ENCODE measurements at regions not wholly inside any gene's neighbourhood (a gene's known extent, or its start where the extent isn't known, plus 50 kb on each side); places are given as distances from the start of the nearest gene placed in this dataset.
"Not testable (repeated sequence)": the region's sequence is repeated elsewhere in the genome, so short reads cannot be mapped to it uniquely, and the experiment has no call there.

DNA sequence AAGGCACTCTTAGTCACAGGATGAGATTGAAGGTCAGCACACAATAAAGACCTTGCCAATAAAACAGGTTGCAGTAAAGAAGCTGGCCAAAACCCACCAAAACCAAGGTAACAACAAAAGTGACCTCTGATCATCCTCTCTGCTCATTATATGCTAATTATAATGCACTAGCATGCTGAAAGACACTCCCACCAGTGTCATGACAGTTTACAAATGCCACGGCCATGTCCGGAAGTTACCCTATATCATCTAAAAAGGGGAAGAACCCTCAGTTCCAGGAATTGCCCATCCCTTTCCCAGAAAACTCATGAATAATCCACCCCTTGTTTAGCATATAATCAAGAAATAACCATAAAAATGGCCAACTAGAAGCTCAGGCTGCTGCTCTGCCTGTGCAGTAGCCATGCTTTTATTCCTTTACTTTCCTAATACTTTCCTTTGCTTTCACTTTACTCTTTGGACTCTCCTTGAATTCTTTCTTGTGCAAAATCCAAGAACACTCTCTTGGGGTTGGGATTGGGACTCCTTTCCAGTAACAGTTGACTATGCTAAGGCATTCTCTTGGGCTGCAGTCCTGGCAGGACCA lies 527.3 kb upstream of the MAP3K7 start:
- DNase-seq (ENCODE audit: low spot score): no peak

DNA sequence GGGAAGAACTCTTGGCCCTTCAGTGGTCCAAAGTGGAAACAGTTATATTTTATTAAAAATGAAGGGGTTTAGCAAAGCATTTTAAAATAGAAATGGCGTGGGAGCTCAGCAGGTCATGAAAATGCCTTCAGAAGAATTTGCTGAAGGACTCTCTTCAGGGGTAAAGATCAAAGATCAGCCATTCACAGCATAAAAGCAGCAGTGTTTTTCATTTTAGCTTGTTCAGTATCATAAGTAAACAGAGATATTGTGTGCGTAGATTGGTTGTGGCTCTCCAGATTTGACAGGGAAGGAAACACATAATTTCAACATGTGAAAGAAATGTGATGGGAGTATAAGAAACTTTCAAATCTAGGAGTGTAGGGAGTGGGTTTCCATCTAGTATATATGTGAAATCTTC lies 519.2 kb upstream of the MAP3K7 start:
- DNase-seq (ENCODE audit: low spot score): no peak

DNA sequence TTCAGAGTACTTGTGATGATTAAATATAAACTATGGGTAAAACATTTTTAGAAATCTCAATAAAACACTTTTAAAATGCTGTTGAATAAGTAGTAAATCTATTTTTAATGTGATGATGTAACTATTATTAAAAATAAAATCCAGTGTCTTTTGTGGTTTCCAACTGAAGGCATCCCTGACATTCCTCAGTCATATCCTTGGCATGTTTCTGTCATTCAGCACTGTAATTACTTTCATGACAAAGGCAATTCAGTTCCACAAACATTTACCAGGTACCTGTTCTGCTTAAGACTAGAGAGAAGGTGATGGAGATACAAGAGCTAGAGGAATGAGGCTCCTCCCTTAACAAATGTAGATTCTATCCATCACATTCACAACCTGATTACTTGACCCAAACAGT lies 518.7 kb upstream of the MAP3K7 start:
- DNase-seq (ENCODE audit: low spot score): no peak

DNA sequence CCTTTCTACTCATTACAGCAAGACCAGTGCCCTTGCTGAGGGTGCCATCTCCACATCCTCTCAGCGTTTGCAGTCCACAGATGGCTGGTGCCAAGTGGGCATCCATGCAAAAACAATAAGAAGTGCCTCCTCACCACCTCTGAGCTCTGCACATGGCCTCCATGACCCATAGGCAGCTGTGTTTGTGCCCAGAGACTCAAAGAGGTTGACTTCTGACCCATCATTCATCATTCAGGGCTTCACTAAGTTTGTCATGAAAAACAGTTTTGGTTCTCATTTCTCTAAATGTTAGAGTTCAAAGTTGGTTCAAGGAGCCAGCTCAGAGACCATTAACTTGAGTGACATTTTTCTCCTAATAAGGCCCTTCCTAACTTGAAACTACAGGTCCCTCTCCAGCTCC lies 512.6 kb upstream of the MAP3K7 start:
- DNase-seq (ENCODE audit: low spot score): no peak

DNA sequence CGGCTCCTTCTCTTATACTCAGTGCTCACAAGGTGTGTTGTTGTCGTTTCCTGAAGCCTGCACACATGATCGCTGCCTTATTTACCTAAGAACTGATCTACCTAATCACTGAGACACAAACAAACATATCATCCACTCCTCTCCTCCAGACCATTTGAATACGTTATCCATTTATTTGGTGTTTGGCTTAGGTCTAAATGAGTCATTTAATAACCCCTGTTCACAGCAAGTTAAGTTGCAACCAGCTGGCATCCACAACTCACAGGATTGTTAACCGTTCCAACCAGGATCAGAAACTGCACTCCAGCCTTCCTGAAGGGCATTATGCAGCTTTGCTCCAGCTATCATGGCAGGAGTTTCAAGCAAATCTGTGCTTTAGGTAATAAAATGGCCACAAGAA lies 511.1 kb upstream of the MAP3K7 start:
- DNase-seq (ENCODE audit: low spot score): no peak

DNA sequence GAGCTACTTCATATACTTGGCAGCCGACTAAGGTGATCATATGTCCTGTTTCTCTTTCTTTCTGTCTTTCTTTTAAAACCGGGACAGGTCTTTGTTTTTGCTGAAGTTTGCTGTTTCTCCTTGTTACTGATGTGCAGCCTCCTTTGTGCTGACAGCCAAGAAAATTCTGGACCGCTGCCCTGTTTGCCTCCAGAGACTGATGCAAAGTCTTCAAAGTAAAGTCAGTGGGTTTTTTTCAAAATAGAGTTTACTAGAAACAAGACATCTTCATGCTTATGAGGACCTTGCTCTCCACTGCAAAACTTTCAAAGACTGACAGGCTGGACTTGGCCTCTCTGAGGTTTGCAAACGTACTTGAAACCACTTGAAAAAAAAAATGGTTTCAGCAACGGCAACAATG lies 510.5 kb upstream of the MAP3K7 start:
- DNase-seq (ENCODE audit: low spot score): no peak

DNA sequence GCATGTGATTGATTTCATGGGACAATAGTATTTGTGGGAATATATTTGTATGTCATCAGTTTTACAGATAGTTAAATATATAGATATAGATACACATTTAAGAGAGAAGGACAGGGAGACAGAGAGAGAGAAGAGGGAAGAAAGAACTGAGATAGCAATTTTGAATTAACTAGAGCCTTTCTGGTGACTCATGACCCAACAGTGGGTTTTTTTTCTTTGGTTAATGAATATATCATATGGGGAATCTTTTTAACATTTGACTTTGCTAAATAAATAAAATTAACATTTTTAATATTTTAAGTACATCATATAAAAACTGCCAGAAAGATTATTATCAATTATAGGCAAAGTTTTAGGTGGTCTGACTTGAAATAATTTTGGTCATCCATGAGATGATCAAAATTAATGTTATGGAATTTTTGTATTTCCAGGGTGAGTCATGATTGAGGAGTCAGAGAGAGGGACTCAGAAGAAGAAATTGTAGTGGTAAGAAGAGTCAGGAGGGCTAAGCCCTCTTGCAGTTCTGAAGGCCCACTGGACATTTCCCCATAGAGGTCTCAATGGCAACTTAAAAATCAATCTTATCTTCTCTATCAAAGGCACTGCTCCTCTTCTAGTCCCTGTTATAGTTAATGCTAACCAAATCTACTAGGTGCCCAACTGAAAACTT lies 508.1 kb upstream of the MAP3K7 start:
- no peak for DNase-seq (ENCODE audit: low spot score)

DNA sequence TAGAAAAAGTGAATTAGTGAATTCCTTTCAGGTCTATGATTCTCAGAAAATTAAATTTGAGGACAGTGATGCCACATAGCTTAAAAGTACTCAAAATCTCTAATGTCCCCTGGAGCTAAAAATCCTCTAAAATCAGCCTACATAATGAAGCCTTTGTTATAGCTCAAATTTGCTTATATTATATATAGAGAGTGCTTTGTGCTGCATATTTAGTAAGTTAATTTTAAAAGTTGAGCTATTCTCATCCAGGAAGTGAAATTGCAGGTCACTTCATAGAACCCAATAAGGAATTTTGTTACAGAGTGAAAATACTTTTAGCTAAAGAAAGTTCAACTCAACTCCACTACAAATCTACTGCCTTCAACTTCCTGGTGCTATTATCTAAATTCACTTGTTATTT lies 507.5 kb upstream of the MAP3K7 start:
- no peak for DNase-seq (ENCODE audit: low spot score)

DNA sequence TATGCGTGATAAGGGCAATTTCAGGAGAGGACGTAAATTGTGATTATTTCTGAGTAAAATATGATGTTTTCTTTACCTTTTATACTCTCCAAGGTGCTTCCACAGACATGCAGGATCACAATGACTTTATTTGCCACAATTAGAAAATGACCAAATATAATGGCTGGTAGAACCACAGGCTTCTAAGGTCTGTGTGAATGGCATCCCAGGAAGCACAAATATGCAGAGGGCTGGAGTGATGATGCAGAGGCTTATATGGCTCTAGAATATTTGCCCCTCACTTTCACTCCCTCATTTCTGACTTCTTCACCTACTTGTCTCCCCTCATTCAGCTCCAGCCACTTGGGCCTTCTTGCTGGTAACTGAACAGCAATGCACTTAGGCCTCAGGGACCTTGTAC lies 502.1 kb upstream of the MAP3K7 start:
- no peak for DNase-seq (ENCODE audit: low spot score)

DNA sequence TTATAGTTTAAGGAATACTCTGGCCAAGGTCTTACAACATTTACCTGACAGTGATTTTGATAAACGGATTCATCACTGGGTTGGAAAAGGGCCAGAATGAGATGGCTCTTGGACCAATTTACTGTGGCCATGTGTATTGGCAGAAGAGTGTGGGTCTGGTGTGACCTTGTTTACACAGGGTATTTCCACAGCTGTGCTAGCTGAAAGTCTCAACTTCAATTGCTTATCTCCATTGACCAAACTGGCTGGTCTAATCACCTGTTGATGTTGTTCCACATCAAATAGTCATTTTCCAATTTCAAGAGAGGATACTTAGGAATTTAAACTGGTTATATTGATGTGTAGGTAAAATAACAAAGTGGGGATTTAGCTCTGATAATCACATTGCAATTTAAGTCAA lies 501.6 kb upstream of the MAP3K7 start:
- no peak for DNase-seq (ENCODE audit: low spot score)

DNA sequence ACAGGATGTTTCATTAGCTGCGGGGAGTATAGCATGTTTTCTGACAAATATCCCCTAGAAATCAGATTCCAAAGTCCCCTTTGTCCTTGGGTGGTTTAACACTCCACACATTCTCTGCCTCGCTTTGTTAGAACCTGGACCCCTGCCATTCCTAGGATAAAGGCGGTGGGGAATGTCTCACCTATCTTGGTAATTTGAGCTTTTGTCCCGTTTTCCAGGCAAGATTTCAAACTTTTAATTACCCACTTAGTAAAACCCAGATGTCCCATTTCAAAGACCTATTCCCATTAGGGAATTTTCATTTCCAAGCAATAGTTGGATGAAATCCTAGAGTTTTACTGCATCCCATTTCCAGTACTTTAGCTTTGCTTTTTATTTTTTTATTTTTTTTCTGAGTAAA lies 501.0 kb upstream of the MAP3K7 start:
- no peak for DNase-seq (ENCODE audit: low spot score)

DNA sequence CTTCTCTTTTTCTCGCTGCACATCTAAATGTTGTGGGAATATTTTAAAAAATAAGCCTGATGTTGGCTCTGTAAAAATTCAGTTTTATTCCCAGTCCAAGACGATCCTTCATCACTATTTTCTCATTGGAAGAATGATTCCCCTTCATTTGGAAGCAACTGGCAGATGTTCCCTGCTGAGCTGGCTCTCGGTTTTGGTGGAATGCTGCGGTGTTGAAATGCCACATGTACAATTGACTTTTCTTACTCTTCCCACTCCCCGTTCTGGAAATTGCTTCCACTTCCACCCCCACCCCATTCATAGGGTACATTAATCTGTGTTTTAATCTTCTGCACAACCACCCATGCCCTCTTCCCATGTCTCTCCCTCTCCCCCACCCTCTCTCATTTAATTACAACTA lies 496.3 kb upstream of the MAP3K7 start:
- no peak for DNase-seq (ENCODE audit: low spot score)

DNA sequence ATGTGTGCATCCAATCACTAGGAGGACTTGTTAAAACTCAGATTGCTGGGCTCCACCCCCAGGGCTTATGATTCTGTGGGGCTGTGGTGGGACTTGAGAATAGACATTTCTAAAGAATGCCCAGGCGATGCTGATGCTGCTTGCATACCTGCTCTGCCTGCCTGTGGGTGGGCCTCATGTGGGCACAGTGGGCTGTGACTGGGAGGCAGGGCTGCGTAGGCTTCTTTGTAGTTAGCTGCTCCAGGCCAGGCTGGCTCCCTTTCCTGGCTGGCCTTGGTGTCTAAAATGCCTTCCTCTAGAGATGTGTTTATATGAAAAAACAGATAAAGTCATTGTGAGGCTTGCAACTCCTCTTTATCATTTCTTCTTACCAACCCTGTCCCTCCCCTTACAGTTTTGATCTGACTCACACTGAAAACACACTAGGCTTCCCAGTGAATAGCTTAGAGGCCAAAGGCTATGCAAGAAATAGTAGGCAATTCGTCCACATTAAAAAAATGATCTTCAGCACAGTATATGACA lies 495.5 kb upstream of the MAP3K7 start:
- no peak for DNase-seq (ENCODE audit: low spot score)

DNA sequence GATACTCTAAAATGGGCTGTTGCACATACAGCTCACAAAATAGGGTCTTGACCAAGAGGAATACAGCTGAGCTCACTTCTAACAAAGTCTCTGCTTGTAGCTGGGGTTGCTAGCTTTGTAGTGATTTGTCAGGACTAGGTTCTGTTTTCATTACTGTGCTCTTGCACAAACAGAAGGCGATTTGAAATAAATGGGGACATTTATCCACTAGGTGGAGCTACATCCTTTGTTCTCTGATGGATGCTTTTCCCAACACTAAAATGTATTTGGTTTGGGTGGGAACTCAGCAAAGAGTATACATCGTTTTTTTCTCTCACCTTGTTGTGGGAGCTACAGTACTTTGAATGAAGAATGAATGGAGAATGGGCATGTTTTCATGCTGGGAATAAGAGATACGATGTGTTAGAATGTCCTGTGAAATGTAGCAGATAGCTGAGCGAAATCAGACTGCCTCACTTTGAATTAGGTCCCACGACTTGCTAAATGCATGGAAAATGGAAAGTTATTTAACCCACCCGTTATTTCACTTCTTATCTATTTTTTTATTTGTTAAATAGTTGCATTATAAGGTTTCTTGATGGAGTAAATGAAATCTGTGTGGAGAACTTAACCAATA lies 494.7 kb upstream of the MAP3K7 start:
- DNase-seq (ENCODE audit: low spot score): peak; percentile 16

DNA sequence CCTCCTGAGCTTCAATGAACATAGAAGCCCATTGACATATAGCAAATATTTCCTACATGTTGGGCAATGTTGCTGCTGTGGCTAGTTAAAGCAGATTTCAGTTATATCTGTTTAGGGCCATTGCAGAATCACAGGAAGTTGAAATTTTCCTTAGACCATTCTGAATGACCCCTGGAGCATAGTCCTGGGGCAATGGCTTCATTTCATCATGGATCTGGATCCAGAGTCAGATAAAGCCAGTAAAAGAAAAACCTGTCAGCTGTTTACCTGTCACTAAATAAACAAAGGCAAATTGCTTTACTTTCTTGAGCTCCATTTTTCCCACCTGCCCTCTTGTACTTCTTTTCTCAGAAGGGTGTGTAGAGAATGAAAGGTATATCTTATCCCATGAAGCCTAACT lies 494.0 kb upstream of the MAP3K7 start:
- DNase-seq (ENCODE audit: low spot score): no peak

DNA sequence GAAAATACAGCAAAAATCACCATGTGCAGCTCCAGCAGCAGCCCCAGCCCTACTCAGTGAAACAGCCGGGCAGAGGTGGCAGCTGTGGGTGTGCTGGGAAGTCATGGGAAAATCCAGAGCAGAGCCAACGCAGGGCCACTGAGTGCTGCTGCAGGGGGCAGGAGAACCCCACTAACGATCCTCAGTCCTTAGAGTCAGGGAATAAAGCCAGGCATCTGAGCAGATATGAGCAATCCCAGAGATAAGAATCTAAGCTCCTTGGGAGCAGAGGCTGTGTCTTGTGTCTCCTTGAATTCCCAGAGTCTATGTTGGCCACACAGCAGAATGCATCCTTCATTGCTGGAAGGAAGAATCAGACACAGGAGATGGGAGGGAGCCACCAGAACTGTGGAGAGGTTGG lies 493.1 kb upstream of the MAP3K7 start:
- DNase-seq (ENCODE audit: low spot score): no peak

DNA sequence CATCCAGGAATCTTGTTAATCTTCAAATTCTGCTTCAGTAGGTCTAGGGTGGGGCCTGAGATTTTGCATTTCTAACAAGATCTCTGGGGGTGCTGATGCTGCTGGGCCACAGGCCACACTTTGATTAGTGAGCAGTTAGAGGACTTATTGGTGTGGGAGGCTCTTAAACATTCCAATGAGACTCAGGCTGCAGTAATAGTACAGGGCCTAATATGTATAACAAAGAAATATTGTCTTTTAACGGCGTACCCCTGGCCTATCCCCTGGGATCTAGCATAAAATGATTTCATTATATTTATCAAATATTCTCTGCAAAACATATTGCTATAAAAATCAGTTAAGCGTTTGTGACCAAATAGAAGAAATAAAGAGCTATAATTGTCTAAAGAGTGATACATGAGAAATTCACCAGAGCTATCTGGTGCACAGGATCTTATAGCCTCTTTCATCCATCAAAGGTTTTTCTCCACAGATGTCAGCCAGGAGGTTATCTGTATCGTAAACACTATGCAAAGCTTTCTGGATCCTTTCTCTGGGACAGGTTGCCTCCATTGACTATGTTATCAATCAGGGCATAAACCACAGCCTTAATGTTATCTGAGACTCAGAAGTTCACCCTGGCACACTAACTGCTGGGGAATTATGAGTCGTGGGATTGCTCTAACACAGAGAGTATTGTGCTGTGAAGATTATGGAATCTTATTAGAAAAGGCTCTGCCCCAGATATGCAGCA lies 488.5 kb upstream of the MAP3K7 start:
- no peak for DNase-seq (ENCODE audit: low spot score)

DNA sequence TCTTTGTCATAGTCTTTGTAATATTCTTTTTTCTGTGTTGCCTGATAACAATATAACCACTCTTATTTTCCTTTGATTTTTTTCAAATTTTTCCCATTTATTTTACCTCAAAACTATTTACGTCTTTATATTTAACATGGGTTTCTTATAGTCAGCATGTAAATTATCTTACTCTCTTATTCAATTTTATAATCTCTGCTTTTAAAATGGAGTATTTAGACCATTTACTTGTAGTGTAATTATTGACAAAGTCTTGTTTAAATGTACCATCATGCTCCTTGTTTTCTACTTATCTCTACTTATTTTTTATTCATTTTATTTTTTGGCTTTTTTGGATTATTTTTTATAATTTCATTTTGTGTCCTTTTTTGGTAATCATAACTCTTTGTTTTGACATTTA lies 476.5 kb upstream of the MAP3K7 start:
- DNase-seq (ENCODE audit: low spot score): no peak

DNA sequence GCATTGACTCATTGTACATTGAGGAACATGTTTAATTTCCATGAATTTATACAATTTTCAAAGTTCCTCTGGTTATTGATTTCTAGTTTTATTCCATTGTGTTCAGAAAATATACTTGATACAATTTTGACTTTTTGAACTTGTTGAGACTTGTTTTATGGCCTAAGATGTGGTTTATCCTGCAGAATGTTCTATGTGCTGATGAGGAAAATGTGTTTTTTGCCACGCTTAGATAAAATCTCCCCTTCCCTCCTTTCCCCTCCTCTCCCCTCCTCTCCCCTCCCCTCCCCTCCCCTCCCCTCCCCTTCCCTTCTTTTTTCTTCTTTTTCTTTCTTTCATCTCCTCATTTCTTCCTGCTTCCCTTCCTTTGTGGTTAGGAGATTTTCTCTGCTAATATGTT lies 470.8 kb upstream of the MAP3K7 start:
- DNase-seq (ENCODE audit: low spot score): no peak

DNA sequence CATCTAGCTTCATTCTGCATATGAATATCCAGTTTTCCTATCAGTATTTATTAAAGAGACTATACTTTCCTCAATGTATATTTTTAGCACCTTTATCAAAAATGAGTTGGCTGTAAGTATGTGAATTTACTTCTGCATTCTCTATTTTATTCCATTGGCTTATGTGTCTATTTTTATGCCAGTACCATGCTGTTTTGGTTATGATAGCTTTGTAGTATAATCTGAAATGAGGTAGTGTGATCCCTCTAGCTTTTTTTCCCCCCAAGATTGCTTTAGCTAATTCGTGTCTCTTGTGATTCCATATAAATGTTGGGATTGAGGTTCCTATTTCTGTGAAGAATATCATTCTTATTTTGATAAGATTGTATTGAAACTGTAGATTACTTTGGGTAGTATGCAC lies 469.1 kb upstream of the MAP3K7 start:
- DNase-seq (ENCODE audit: low spot score): no peak

DNA sequence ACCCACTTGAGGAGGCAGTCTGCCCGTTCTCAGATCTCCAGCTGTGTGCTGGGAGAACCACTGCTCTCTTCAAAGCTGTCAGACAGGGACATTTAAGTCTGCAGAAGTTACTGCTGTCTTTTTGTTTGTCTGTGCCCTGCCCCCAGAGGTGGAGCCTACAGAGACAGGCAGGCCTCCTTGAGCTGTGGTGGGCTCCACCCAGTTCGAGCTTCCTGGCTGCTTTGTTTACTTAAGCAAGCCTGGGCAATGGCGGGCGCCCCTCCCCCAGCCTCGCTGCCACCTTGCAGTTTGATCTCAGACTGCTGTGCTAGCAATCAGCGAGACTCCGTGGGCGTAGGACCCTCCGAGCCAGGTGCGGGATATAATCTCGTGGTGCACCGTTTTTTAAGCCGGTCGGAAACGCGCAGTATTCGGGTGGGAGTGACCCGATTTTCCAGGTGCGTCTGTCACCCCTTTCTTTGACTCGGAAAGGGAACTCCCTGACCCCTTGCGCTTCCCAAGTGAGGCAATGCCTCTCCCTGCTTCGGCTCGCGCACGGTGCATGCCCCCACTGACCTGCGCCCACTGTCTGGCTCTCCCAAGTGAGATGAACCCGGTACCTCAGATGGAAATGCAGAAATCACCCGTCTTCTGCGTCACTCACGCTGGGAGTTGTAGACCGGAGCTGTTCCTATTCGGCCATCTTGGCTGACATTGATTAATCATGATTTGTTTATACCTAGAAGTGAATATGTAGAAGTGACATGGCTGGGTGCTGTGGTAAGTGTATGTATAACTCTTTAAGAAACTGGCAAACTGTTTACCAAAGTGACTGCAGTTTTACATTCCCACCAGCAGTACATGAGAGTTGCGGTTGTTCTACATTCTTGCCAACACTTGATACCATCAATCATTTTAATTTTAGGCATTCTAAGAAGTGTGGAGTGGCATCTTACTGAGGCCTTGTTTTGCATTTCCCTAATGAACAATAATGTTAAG lies 465.9 kb upstream of the MAP3K7 start:
- not testable (repeated sequence) for DNase-seq (ENCODE audit: low spot score)

DNA sequence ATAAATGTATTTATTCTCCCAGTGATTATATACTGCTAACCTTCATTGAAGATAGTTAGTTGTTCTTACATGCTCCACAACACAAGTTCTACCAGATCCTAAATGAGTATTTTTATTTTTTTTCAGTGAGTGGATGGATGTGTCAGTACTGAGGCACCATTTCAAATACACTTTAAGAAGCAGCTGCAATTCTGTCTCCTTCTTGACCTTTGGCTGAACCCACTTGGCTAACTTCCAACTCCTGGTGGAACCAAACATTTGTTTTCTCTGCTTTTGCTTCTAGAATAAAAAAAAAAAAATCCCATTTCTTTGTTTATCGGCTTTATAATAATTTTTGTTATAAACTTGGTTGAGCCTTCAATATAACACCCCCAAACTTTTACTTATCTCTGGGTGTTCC lies 458.3 kb upstream of the MAP3K7 start:
- no peak for DNase-seq (ENCODE audit: low spot score)
